ENCODE measurements at regions not wholly inside any gene's neighbourhood (a gene's known extent, or its start where the extent isn't known, plus 50 kb on each side); places are given as distances from the start of the nearest gene placed in this dataset.

DNA sequence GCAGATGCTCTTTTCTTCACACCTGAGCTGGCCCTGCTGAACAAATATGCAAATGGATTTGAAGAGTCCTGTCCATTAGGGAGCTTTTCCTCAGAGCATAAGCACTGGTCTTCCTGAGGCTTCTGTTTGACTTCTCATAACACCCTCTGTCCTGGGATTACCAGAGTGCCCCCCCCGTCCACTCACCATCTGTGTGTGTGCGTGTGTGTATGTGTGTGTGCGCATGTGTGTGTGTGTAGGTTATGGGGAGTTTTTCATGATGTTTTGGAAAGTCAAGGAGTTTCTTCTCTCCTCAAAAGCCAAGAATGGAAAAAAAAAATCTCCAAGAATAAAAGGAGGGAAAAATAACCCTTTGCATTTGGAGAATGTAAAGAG, 57.7 kb upstream of the COMTD1 start:
- H3K36me3 ChIP-seq (ENCODE audit: control insufficient read depth, insufficient read depth, low read length), result no peaks in the 10 kb centered on the region
- Mint-ChIP-seq H3K9me3 (ENCODE audit: unreplicated experiment) (no peaks in the 10 kb centered on the region), H3K4me1 (ENCODE audit: low read depth, unreplicated experiment) (no peaks in the 10 kb centered on the region), H3K36me3 (ENCODE audit: insufficient read depth, unreplicated experiment) (no peaks in the 10 kb centered on the region), H3K4me3 (ENCODE audit: unreplicated experiment) (no peak overlapping the region), H3K27me3 (ENCODE audit: insufficient read depth, unreplicated experiment) (no peaks in the 10 kb centered on the region), H3K27ac (ENCODE audit: unreplicated experiment) (no peak overlapping the region)
- H3K4me3 ChIP-seq (ENCODE audit: low read depth, low read length), result no peak overlapping the region
- H3K9me3 ChIP-seq, result no peaks in the 10 kb centered on the region
- ChIA-PET POLR2A (no interaction called here), CTCF (no interaction called here)
- TF ChIP-seq, protein P1, sequence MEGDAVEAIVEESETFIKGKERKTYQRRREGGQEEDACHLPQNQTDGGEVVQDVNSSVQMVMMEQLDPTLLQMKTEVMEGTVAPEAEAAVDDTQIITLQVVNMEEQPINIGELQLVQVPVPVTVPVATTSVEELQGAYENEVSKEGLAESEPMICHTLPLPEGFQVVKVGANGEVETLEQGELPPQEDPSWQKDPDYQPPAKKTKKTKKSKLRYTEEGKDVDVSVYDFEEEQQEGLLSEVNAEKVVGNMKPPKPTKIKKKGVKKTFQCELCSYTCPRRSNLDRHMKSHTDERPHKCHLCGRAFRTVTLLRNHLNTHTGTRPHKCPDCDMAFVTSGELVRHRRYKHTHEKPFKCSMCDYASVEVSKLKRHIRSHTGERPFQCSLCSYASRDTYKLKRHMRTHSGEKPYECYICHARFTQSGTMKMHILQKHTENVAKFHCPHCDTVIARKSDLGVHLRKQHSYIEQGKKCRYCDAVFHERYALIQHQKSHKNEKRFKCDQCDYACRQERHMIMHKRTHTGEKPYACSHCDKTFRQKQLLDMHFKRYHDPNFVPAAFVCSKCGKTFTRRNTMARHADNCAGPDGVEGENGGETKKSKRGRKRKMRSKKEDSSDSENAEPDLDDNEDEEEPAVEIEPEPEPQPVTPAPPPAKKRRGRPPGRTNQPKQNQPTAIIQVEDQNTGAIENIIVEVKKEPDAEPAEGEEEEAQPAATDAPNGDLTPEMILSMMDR (IDR thresholded peaks at IDR 0.05; ENCODE audit: insufficient read depth in 1 of 2, low read depth in 1 of 2, low read length in 1 of 2, severe bottlenecking in 1 of 2, unreplicated experiment in 1 of 2), result no peak
- intact Hi-C loops (cut with micrococcal nuclease; ENCODE audit: unreplicated experiment), result no loop called here
- no peaks in the 10 kb centered on the region for H3K27me3 ChIP-seq (replicated peaks; ENCODE audit: control insufficient read depth, insufficient read depth, low read length)
- H3K4me1 ChIP-seq, result peaks cover 6% of the 10 kb centered on the region; the same call in 1 of the 2 replicates
- no TSS peak for BruUV-seq (replicated peaks)
- DNase-seq, result no peak

DNA sequence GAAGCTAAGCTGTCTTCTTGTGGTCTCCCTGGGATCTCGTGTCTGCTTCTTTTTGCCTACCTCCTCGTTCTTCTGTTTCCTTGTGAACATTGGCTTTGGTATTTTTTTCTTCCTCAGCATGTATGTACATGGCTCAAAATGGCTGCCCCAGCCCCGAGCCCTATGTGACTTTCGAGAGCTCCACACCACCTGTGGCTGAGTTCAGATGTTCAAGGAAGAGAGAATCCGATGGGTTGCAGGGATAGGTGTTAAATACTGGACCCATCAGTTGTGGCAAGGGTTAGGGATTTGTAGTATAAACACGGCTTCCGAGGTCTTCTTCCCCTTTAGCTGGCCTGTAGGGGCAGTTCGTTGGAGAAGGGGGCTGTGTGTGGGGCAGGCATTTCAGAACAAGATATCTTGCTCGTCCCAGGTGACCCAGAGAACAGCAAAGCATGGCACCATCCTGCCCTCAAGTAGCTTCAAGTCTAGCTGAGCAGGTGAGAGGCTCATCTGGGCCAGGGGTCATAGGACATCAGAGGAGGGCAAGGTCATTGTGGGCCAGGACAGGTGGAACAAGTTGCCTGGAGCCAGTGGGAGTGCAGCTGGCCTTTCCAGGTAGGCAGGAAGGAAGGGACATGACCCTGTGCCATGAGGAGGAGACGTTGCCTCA, 57.2 kb upstream of the COMTD1 start:
- no peaks in the 10 kb centered on the region for H3K27me3 ChIP-seq (replicated peaks; ENCODE audit: control insufficient read depth, insufficient read depth, low read length)
- CTCF ChIA-PET, result no interaction called here
- H3K27ac Mint-ChIP-seq (ENCODE audit: unreplicated experiment), result no peak overlapping the region
- POLR2A ChIA-PET, result no interaction called here
- H3K4me3 Mint-ChIP-seq (ENCODE audit: unreplicated experiment), result no peak overlapping the region
- no peaks in the 10 kb centered on the region for H3K4me1 Mint-ChIP-seq (ENCODE audit: low read depth, unreplicated experiment)
- H3K27me3 Mint-ChIP-seq (ENCODE audit: insufficient read depth, unreplicated experiment), result no peaks in the 10 kb centered on the region
- no TSS peak for BruUV-seq (replicated peaks)
- intact Hi-C loops (cut with micrococcal nuclease; ENCODE audit: unreplicated experiment), result no loop called here
- H3K9me3 Mint-ChIP-seq (ENCODE audit: unreplicated experiment), result no peaks in the 10 kb centered on the region
- H3K9me3 ChIP-seq, result 0 out of 2 replicates have a peak, but pooled peaks cover 2% of the 10 kb centered on the region
- no peaks in the 10 kb centered on the region for H3K36me3 Mint-ChIP-seq (ENCODE audit: insufficient read depth, unreplicated experiment)
- no peak overlapping the region for H3K4me3 ChIP-seq (ENCODE audit: low read depth, low read length)
- TF ChIP-seq, protein P1 (IDR thresholded peaks at IDR 0.05; ENCODE audit: insufficient read depth in 1 of 2, low read depth in 1 of 2, low read length in 1 of 2, severe bottlenecking in 1 of 2, unreplicated experiment in 1 of 2), result no peak
- H3K36me3 ChIP-seq (ENCODE audit: control insufficient read depth, insufficient read depth, low read length), result no peaks in the 10 kb centered on the region
- peaks cover 6% of the 10 kb centered on the region; the same call in 1 of the 2 replicates for H3K4me1 ChIP-seq
- no peak for DNase-seq

DNA sequence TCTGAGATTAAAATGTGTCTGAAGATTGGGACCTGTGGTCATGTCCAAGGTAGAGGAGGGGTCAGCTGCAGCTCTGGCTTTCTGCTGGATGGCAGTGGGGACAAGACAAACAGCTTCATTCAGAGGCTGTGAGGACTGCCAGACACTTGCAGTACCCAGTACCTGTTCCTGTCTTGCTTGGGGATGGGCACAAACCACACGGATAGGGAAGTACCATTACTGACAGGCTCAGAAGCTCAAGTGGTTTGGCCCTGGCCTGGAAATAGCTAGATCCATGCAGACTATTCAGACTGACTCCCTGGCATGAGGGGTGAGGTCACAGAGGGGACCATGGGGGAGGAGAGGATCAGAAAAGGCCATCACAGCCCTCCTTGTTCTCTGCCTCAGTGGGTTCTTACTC, 56.0 kb upstream of the COMTD1 start:
- H3K4me1 Mint-ChIP-seq (ENCODE audit: low read depth, unreplicated experiment), result no peaks in the 10 kb centered on the region
- POLR2A ChIA-PET, result no interaction called here
- TF ChIP-seq, protein P1 (IDR thresholded peaks at IDR 0.05; ENCODE audit: insufficient read depth in 1 of 2, low read depth in 1 of 2, low read length in 1 of 2, severe bottlenecking in 1 of 2, unreplicated experiment in 1 of 2), result no peak
- peaks cover 11% of the 10 kb centered on the region for H3K9me3 Mint-ChIP-seq (ENCODE audit: unreplicated experiment)
- Histone ChIP-seq H3K9me3 (peaks cover 11% of the 10 kb centered on the region; the same call in 1 of the 2 replicates), H3K27me3 (replicated peaks; ENCODE audit: control insufficient read depth, insufficient read depth, low read length) (no peaks in the 10 kb centered on the region), H3K4me3 (ENCODE audit: low read depth, low read length) (no peak overlapping the region), H3K36me3 (ENCODE audit: control insufficient read depth, insufficient read depth, low read length) (no peaks in the 10 kb centered on the region), H3K4me1 (peaks cover 6% of the 10 kb centered on the region; the same call in 1 of the 2 replicates)
- intact Hi-C loops (cut with micrococcal nuclease; ENCODE audit: unreplicated experiment), result no loop called here
- BruUV-seq (replicated peaks), result no TSS peak
- DNase-seq, result no peak
- H3K27me3 Mint-ChIP-seq (ENCODE audit: insufficient read depth, unreplicated experiment), result peaks cover 7% of the 10 kb centered on the region
- H3K4me3 Mint-ChIP-seq (ENCODE audit: unreplicated experiment), result no peak overlapping the region
- no peaks in the 10 kb centered on the region for H3K36me3 Mint-ChIP-seq (ENCODE audit: insufficient read depth, unreplicated experiment)
- no peak overlapping the region for H3K27ac Mint-ChIP-seq (ENCODE audit: unreplicated experiment)
- CTCF ChIA-PET, result no interaction called here
